Stomach (tissue), 8 donors: ENCODE measurements at regions not wholly inside any gene's neighbourhood (a gene's known extent, or its start where the extent isn't known, plus 50 kb on each side); places are given as distances from the start of the nearest gene placed in this dataset.

ENCODE experiments used
- DNase-seq, 2 donors: peaks; one replicate each; pipeline versions ENCODE4 v3.0.0 to v3.0.0-alpha.2; 2013 to 2019
- H3K27ac ChIP-seq, 5 donors: fragments of 200-600 bp in 4 of 5; sonication (generic) in 4 of 5; one replicate each; pipeline ENCODE4 v1.5.1; 2013 to 2019; ENCODE audit warnings: mild to moderate bottlenecking in 1 of 5, moderate library complexity in 1 of 5
- H3K27me3 ChIP-seq, 3 donors: fragments of 200-600 bp; sonication (generic); one replicate each; pipeline ENCODE4 v1.5.1; 2017 to 2019; ENCODE audit warnings: mixed run types in 1 of 3
- H3K36me3 ChIP-seq, 4 donors: fragments of 200-600 bp; sonication (generic); 1 replicate in 3 of 4; 2 replicates in 1 of 4; pipeline ENCODE4 v1.5.1; 2016 to 2019
- H3K4me1 ChIP-seq, 4 donors: fragments of 200-600 bp; sonication (generic); one replicate each; pipeline ENCODE4 v1.5.1; 2016 to 2019
- H3K4me3 ChIP-seq, 4 donors: fragments of 200-600 bp; sonication (generic) in 3 of 4; one replicate each; pipeline ENCODE4 v1.5.1; 2016 to 2019; ENCODE audit warnings: mild to moderate bottlenecking in 1 of 4
- H3K9me3 ChIP-seq, 4 donors: fragments of 200-600 bp; sonication (generic); one replicate each; pipeline ENCODE4 v1.5.1; 2016 to 2019
- CTCF ChIP-seq, 7 experiments: fragments of 450-650 bp in 4 of 7; fragments of 200-600 bp in 3 of 7; sonication (generic) in 3 of 7; IDR thresholded peaks; one replicate each; pipeline ENCODE4 v1.5.1; 2016 to 2019; ENCODE audit warnings: antibody characterized with exemption in 7 of 7, control low read depth in 2 of 7, mild to moderate bottlenecking in 1 of 7
- EP300 ChIP-seq: sonication (generic); formaldehyde crosslinking; IDR thresholded peaks from one replicate; pipeline ENCODE4 v1.6.1; 2017; ENCODE audit warnings: antibody characterized with exemption
- POLR2A ChIP-seq, 4 donors: fragments of 450-650 bp; IDR thresholded peaks; one replicate each; pipeline ENCODE4 v1.6.1; 2016; ENCODE audit warnings: antibody characterized with exemption in 4 of 4, control low read depth in 2 of 4, mild to moderate bottlenecking in 1 of 4, moderate library complexity in 1 of 4
- POLR2AphosphoS5 ChIP-seq, 3 donors: sonication (generic); formaldehyde crosslinking; IDR thresholded peaks; one replicate each; pipeline ENCODE4 v1.6.1; 2016; ENCODE audit warnings: antibody characterized with exemption in 3 of 3
- WGBS, 5 donors: extraction: QIAGEN DNeasy Blood & Tissue Kit in 3 of 5; methylation state at CpG; one replicate each; pipeline versions ENCODE4 v1.1.5 to v1.1.7; 2013 to 2018; 5-methylcytosine and 5-hydroxymethylcytosine counted together
- intact Hi-C: fragments of 100-400 bp; cut with DNase I; formaldehyde crosslinking; loops from one replicate; pipeline ENCODE4 v1.15.1; 2023; ENCODE audit warnings: low total_unique reads
- donor health status: healthy with polysubstance abuse.
- donor health status: Bipolar disorder and iron deficiency.
- donor health status: healthy.

GRCh38 chr5:3221432-3221831 is 374.2 kb upstream of the IRX1 start:
- no peak for TF ChIP-seq POLR2A (IDR thresholded peaks at IDR 0.05)
- WGBS, 5 donors: 81 to 92% (median 86%) methylated on average over 8 to 9 of the region's 9 CpGs
- Histone ChIP-seq H3K4me1 (no peaks in the 10 kb centered on the region), H3K9me3 (peaks cover 0 to 5% (median 0%) of the 10 kb centered on the region in 4 donors), H3K36me3 (no peaks in the 10 kb centered on the region), H3K4me3 (no peak overlapping the region), H3K27ac (no peak overlapping the region), H3K27me3 (no peaks in the 10 kb centered on the region)
- DNase-seq: peak in 1 of 2 donors; percentile 5
- intact Hi-C loops: no loop called here

GRCh38 chr5:3220638-3221288 is 374.9 kb upstream of the IRX1 start:
- TF ChIP-seq POLR2AphosphoS5 (IDR thresholded peaks at IDR 0.05): no peak
- TF ChIP-seq CTCF (IDR thresholded peaks at IDR 0.05): no peak
- no peak for TF ChIP-seq EP300
- no peak for TF ChIP-seq POLR2A (IDR thresholded peaks at IDR 0.05)
- peaks cover 0 to 5% (median 0%) of the 10 kb centered on the region in 4 donors for H3K9me3 ChIP-seq
- WGBS, 5 donors: 87 to 90% (median 87%) methylated on average over 28 to 31 of the region's 31 CpGs
- no peaks in the 10 kb centered on the region for H3K36me3 ChIP-seq
- H3K4me1 ChIP-seq: no peaks in the 10 kb centered on the region
- DNase-seq: peak in 1 of 2 donors; percentile 22
- no peak overlapping the region for H3K27ac ChIP-seq
- H3K27me3 ChIP-seq: no peaks in the 10 kb centered on the region
- no peak overlapping the region for H3K4me3 ChIP-seq
- intact Hi-C loops: no loop called here

GRCh38 chr5:3220201-3220600 is 375.4 kb upstream of the IRX1 start:
- H3K27me3 ChIP-seq: no peaks in the 10 kb centered on the region
- H3K36me3 ChIP-seq: no peaks in the 10 kb centered on the region
- intact Hi-C loops: no loop called here
- no peak overlapping the region for H3K4me3 ChIP-seq
- TF ChIP-seq POLR2A (IDR thresholded peaks at IDR 0.05) (no peak), EP300 (no peak), CTCF (IDR thresholded peaks at IDR 0.05) (no peak), POLR2AphosphoS5 (IDR thresholded peaks at IDR 0.05) (no peak)
- peaks cover 0 to 5% (median 0%) of the 10 kb centered on the region in 4 donors for H3K9me3 ChIP-seq
- no peaks in the 10 kb centered on the region for H3K4me1 ChIP-seq
- no peak overlapping the region for H3K27ac ChIP-seq
- DNase-seq: peak in 1 of 2 donors; percentile 20
- WGBS, 5 donors: 65 to 95% (median 86%) methylated on average over 5 to 13 of the region's 13 CpGs

- H3K4me1 ChIP-seq: no peaks in the 10 kb centered on the region
- H3K36me3 ChIP-seq: no peaks in the 10 kb centered on the region
- 80 to 92% (median 84%) methylated on average over 6 to 20 of the region's 20 CpGs for WGBS, 5 donors
- H3K9me3 ChIP-seq: peaks cover 0 to 14% (median 0%) of the 10 kb centered on the region in 4 donors
- no peak overlapping the region for H3K27ac ChIP-seq
- intact Hi-C loops: no loop called here
- peak in 1 of 2 donors; percentile 11 for DNase-seq
- no peak overlapping the region for H3K4me3 ChIP-seq
- no peaks in the 10 kb centered on the region for H3K27me3 ChIP-seq
- TF ChIP-seq EP300 (no peak), POLR2AphosphoS5 (IDR thresholded peaks at IDR 0.05) (no peak), CTCF (IDR thresholded peaks at IDR 0.05) (no peak), POLR2A (IDR thresholded peaks at IDR 0.05) (no peak)
These were observed 376.5 kb upstream of the IRX1 start for GRCh38 chr5:3218916-3219650.
